ENCODE measurements at regions not wholly inside any gene's neighbourhood (a gene's known extent, or its start where the extent isn't known, plus 50 kb on each side); places are given as distances from the start of the nearest gene placed in this dataset.
A peak's percentile ranks its signal among the peaks of the same experiment; 100 is the strongest.

DNA sequence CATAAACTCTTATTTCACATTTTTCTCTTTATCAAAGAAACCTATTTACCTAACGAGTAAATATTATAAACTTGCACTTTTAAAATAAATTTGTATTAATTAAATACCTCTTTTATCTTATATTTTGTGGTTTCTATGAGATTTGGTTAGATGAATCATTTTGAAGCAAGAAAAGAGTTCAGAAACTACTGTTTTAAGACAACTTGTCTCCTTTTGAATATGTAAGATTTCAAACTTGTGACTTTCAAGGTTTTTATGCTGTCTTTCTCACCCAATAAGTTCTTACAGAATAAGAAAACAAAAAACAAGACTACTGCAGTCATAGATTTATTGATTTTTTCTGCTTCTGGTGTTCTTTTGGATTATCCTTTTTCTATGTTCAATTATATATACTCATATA lies 339.0 kb downstream of the SNAPC1 start:
- Mint-ChIP-seq H3K27ac (no peak overlapping the region), H3K36me3 (no peaks in the 10 kb centered on the region), H3K4me1 (no peaks in the 10 kb centered on the region), H3K27me3 (peaks cover 13% of the 10 kb centered on the region), H3K4me3 (no peak overlapping the region), H3K9me3 (no peaks in the 10 kb centered on the region)
- no peak for DNase-seq

DNA sequence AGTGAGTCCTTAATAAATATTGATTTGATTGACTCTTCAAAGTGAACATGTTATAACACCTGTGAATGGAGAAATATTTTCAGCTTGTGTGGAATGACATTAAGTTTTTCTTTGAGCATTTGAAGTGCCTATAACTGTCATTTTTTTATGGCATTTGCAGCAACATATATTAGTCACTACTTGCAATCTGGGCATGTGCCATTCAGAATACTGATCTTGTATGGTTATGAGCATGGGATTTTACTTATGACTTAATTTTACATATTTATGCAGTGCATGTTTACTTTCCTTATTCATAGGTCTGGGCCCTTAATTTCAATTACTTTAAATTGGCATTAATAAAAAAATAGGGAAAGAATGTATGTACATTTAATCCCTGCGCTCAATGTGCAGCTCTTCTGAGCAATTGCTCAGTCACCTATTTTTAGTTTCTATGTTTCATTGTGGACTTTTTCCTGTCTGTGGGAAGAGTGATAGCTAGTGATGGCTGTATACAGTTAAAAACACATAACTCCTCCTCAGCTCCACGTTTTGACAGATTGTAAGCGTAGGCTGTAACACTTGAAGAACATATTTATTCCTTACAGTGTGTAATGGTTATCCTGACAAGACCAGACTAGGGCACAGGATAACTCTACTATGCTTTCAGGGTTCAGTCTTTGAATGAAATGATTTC lies 339.6 kb downstream of the SNAPC1 start:
- H3K27ac Mint-ChIP-seq, result no peak overlapping the region
- H3K27me3 Mint-ChIP-seq, result peaks cover 13% of the 10 kb centered on the region
- no peaks in the 10 kb centered on the region for H3K4me1 Mint-ChIP-seq
- no peak for DNase-seq
- H3K4me3 Mint-ChIP-seq, result no peak overlapping the region
- no peaks in the 10 kb centered on the region for H3K36me3 Mint-ChIP-seq
- no peaks in the 10 kb centered on the region for H3K9me3 Mint-ChIP-seq

DNA sequence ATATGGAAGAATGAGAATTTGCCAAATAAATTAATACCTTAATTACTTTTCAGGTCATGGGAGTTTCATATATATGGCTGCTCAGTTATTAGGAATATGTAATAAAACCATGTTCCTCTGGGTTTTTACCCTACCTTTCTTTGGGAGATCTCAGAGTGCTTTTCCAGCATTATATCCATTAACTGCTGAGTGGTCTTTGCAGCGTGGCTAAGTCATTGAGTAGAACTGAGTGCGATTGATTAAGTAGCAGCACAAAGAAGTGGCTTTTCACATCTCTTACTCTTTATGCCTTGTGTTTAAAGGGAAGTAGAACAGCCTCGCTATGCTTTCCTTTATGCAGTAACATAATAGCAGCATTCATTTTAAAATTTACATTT lies 340.1 kb downstream of the SNAPC1 start:
- DNase-seq, result no peak
- no peak overlapping the region for H3K27ac Mint-ChIP-seq
- H3K36me3 Mint-ChIP-seq, result no peaks in the 10 kb centered on the region
- no peaks in the 10 kb centered on the region for H3K9me3 Mint-ChIP-seq
- no peaks in the 10 kb centered on the region for H3K4me1 Mint-ChIP-seq
- no peak overlapping the region for H3K4me3 Mint-ChIP-seq
- H3K27me3 Mint-ChIP-seq, result peaks cover 13% of the 10 kb centered on the region

DNA sequence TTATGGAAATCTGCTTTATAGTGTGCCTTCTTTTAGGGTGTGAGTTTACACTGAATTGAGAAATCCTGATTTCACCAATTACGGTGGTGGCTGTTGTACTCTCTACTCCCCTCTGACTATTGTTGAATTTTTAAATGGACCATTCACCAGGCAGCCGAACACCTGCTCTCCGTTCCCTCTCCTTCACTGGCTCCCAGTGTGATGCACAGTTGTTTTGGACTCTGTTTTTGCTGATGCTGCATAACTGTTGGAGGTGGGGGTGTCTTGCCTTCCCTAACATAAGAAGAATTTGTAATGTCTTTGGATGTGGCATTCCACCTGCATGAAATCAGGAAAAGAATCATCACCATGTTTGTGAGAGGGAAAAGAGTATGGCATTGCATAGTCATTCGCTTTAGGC lies 341.2 kb downstream of the SNAPC1 start:
- no peak for DNase-seq
- no peaks in the 10 kb centered on the region for H3K4me1 Mint-ChIP-seq
- H3K4me3 Mint-ChIP-seq, result no peak overlapping the region
- H3K9me3 Mint-ChIP-seq, result no peaks in the 10 kb centered on the region
- no peak overlapping the region for H3K27ac Mint-ChIP-seq
- H3K27me3 Mint-ChIP-seq, result peaks cover 12% of the 10 kb centered on the region
- no peaks in the 10 kb centered on the region for H3K36me3 Mint-ChIP-seq

DNA sequence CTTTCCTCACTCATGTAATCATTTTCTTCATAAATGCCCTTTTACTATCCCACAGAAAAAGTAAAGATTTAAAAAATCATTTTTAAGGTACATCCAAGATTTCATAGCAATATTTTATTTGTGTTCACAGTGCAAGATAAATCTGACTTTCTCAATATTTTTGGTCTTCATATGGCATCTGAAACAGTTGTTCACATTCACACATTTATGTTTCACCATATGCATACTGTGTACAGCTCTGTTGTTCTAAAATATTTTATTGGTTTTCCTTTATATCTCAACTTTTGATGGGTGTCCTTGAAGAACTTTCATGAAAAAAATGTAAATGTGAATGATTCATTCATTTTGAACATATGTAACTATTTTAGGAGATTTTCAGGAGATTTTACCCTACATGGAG lies 348.7 kb downstream of the SNAPC1 start:
- Mint-ChIP-seq H3K4me3 (no peak overlapping the region), H3K27ac (no peak overlapping the region), H3K36me3 (no peaks in the 10 kb centered on the region), H3K27me3 (peaks cover 24% of the 10 kb centered on the region), H3K9me3 (no peaks in the 10 kb centered on the region), H3K4me1 (no peaks in the 10 kb centered on the region)
- DNase-seq, result no peak

DNA sequence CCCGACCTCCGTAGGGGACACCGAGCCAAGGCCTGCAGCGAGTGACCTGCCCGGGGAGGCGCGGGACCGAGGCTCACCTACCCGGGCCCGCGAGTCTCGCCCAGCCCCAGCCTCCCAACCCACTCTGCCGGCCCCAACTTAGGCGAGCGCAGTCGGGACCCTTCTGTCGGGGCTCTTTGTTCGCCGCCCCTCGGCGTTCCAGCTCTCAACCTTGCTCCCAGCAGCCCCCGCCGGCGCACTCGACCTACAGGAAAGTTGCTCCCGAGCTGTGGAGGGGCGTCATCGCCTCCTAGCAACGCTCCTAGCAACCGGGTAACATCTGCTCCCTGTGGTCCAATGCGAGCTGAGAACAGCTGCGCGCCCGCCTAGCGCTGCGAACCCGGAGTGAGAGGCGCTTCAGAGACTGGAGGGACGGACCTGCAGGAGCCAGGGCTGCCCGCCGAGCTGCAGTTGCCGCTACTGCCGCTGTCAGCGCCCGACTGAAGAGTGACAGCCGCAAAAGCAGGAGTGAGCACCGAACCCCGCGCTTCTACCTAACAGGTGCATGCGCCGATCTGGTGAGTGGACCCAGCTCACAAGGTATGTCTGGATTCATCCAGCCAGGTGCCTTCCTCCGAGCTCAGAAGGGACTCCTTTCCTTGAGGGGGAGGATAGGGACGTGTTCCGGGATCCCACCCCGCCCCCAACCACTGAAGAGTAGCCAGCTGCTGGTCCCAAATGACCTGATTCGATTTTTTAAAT lies 355.0 kb downstream of the SNAPC1 start:
- Mint-ChIP-seq H3K4me3 (peak overlapping the region; percentile 68), H3K36me3 (no peaks in the 10 kb centered on the region), H3K27ac (no peak overlapping the region), H3K27me3 (peaks cover 71% of the 10 kb centered on the region), H3K4me1 (peaks cover 10% of the 10 kb centered on the region), H3K9me3 (no peaks in the 10 kb centered on the region)
- peak; percentile 74 for DNase-seq

- no peaks in the 10 kb centered on the region for H3K9me3 Mint-ChIP-seq
- peaks cover 71% of the 10 kb centered on the region for H3K27me3 Mint-ChIP-seq
- peak overlapping the region; percentile 68 for H3K4me3 Mint-ChIP-seq
- H3K36me3 Mint-ChIP-seq, result no peaks in the 10 kb centered on the region
- H3K4me1 Mint-ChIP-seq, result peaks cover 10% of the 10 kb centered on the region
- no peak overlapping the region for H3K27ac Mint-ChIP-seq
- no peak for DNase-seq
These were observed 355.5 kb downstream of the SNAPC1 start for GRCh38 chr14:62117751-62118105.

DNA sequence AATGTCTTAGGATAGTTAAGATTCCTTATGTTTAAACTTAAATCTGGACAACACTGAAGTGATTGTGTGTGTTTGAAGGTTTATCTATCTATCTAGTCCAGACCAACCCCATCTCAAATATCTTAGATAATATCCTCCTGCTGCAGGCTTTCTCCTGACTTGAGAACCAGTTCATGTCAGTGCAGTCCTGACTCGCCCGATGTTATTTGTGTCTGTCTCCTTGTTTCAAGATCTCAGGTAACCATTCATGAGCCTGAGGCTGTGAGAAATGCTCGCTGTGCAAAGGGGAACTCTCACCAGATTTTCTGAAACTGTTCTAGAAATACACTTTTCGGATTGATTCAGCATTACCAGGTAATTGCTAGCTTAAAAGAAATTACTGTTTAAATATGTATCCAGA lies 356.2 kb downstream of the SNAPC1 start:
- H3K4me1 Mint-ChIP-seq, result peaks cover 10% of the 10 kb centered on the region
- DNase-seq, result no peak
- H3K27me3 Mint-ChIP-seq, result peaks cover 76% of the 10 kb centered on the region
- no peaks in the 10 kb centered on the region for H3K9me3 Mint-ChIP-seq
- no peak overlapping the region for H3K27ac Mint-ChIP-seq
- H3K4me3 Mint-ChIP-seq, result no peak overlapping the region
- H3K36me3 Mint-ChIP-seq, result no peaks in the 10 kb centered on the region

GRCh38 chr14:62118871-62119270 lies 356.7 kb downstream of the SNAPC1 start:
- Mint-ChIP-seq H3K4me1 (peaks cover 10% of the 10 kb centered on the region), H3K4me3 (no peak overlapping the region), H3K27me3 (peaks cover 76% of the 10 kb centered on the region)

GRCh38 chr14:62123961-62124360 lies 361.7 kb downstream of the SNAPC1 start:
- Mint-ChIP-seq H3K36me3 (no peaks in the 10 kb centered on the region), H3K4me1 (no peaks in the 10 kb centered on the region), H3K27me3 (peaks cover 55% of the 10 kb centered on the region)

More at GRCh38 chr14:62118871-62119270, 356.7 kb downstream of the SNAPC1 start:
- DNase-seq, result no peak
- Mint-ChIP-seq H3K36me3 (no peaks in the 10 kb centered on the region), H3K27ac (no peak overlapping the region), H3K9me3 (no peaks in the 10 kb centered on the region)

GRCh38 chr14:62125793-62126192 lies 363.6 kb downstream of the SNAPC1 start:
- no peaks in the 10 kb centered on the region for H3K4me1 Mint-ChIP-seq
- H3K27ac Mint-ChIP-seq, result no peak overlapping the region
- no peaks in the 10 kb centered on the region for H3K36me3 Mint-ChIP-seq
- no peak overlapping the region for H3K4me3 Mint-ChIP-seq
- no peaks in the 10 kb centered on the region for H3K9me3 Mint-ChIP-seq
- DNase-seq, result no peak
- peaks cover 44% of the 10 kb centered on the region for H3K27me3 Mint-ChIP-seq

More at GRCh38 chr14:62123961-62124360, 361.7 kb downstream of the SNAPC1 start:
- H3K4me3 Mint-ChIP-seq, result no peak overlapping the region
- no peaks in the 10 kb centered on the region for H3K9me3 Mint-ChIP-seq
- DNase-seq, result no peak
- H3K27ac Mint-ChIP-seq, result no peak overlapping the region

GRCh38 chr14:62126879-62127478 lies 364.8 kb downstream of the SNAPC1 start:
- H3K27me3 Mint-ChIP-seq, result peaks cover 45% of the 10 kb centered on the region
- no peaks in the 10 kb centered on the region for H3K9me3 Mint-ChIP-seq
- no peak for DNase-seq

GRCh38 chr14:62130441-62130840 lies 368.2 kb downstream of the SNAPC1 start:
- Mint-ChIP-seq H3K4me3 (no peak overlapping the region), H3K27me3 (peaks cover 57% of the 10 kb centered on the region), H3K27ac (no peak overlapping the region), H3K9me3 (no peaks in the 10 kb centered on the region), H3K36me3 (no peaks in the 10 kb centered on the region), H3K4me1 (no peaks in the 10 kb centered on the region)
- no peak for DNase-seq

More at GRCh38 chr14:62126879-62127478, 364.8 kb downstream of the SNAPC1 start:
- H3K36me3 Mint-ChIP-seq, result no peaks in the 10 kb centered on the region
- no peak overlapping the region for H3K4me3 Mint-ChIP-seq
- H3K4me1 Mint-ChIP-seq, result no peaks in the 10 kb centered on the region
- no peak overlapping the region for H3K27ac Mint-ChIP-seq

- H3K4me3 Mint-ChIP-seq, result no peak overlapping the region
- peaks cover 42% of the 10 kb centered on the region for H3K27me3 Mint-ChIP-seq
These were observed 371.7 kb downstream of the SNAPC1 start for GRCh38 chr14:62133776-62134550.

DNA sequence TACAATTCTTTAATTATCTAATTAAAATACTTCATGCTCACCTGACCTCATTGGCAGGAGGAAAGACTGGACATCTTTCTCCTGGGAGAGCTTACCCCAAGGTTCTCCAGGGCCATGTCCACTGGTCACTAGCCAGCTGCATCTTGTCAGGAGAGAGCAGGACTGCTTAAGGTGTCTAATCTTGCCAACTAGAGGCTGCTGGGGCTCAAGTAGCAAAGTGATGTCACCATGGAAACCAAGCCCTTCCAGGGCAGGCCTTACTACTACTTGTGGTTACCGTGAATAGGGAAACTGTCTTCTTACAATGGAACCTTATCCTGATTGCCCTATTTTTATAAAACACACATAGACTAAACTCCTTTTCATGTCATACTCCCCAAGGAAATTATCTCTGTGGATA lies 376.4 kb downstream of the SNAPC1 start:
- peaks cover 30% of the 10 kb centered on the region for H3K27me3 Mint-ChIP-seq
- DNase-seq, result no peak
- H3K9me3 Mint-ChIP-seq, result no peaks in the 10 kb centered on the region
- no peaks in the 10 kb centered on the region for H3K36me3 Mint-ChIP-seq
- no peak overlapping the region for H3K4me3 Mint-ChIP-seq
- no peak overlapping the region for H3K27ac Mint-ChIP-seq
- H3K4me1 Mint-ChIP-seq, result no peaks in the 10 kb centered on the region

More at GRCh38 chr14:62133776-62134550, 371.7 kb downstream of the SNAPC1 start:
- H3K36me3 Mint-ChIP-seq, result no peaks in the 10 kb centered on the region
- DNase-seq, result no peak
- no peaks in the 10 kb centered on the region for H3K4me1 Mint-ChIP-seq
- H3K9me3 Mint-ChIP-seq, result no peaks in the 10 kb centered on the region
- no peak overlapping the region for H3K27ac Mint-ChIP-seq

Measured in activated naive CD8-positive, alpha-beta T cell treated with anti-CD3 and anti-CD28 coated beads for 36 hours (primary cell).